Nucleus accumbens (tissue), 56 donors: ENCODE measurements at regions not wholly inside any gene's neighbourhood (a gene's known extent, or its start where the extent isn't known, plus 50 kb on each side); places are given as distances from the start of the nearest gene placed in this dataset.
A peak's percentile ranks its signal among the peaks of the same experiment; 100 is the strongest.

Experiments
- DNase-seq, 56 donors: peaks; one replicate each; lab custom pipeline; 2025; lab: John Stamatoyannopoulos, UW

DNA sequence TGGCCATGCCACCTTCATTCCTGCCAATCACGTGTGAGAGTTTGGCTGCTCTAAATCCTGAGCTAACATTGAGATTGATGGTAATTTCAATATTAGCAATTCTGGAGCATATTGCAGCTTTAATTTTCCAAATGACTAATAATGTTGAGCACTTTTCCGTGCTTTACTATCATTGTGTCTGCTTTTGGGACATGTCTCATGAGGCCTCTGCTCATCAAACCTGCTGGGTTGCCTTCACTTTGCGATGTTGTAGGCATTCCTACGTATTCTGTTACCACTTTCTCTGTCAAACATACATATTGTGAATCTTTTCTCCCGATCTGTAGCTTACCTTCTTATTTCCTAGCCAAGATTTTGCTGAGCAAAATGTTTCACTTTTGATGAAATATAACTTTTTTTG lies 466.6 kb downstream of the GALR1 start:
- DNase-seq = no peak

DNA sequence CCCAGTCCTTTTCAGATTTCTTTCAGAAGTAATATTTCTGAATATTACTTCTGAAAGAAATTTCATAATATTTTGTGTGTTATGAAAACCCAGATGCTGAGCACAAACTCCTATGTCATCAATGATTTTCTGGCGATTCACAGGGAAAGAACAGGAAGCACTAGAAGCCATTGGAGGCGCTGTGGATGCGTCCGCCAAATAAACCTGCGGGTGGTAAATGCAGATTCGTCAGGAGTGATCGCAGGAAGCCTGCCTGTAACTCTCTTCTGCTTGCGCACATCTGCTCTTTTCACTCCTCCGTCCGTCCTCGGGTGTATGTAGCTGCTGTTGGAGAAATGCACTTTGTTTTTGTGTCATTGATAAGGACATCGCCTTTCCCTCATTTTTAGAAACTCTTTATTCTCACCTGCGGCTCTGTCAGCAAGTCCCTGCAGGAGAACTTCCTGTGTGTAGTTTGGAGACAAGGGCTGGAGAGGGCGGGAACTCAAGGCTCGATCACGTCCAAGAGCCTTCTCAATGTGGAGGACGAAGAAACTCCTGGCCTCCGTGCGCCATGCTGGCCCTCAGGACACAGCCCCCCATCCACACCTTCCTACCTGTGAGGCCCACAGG lies 483.8 kb downstream of the GALR1 start:
- DNase-seq = no peak

DNA sequence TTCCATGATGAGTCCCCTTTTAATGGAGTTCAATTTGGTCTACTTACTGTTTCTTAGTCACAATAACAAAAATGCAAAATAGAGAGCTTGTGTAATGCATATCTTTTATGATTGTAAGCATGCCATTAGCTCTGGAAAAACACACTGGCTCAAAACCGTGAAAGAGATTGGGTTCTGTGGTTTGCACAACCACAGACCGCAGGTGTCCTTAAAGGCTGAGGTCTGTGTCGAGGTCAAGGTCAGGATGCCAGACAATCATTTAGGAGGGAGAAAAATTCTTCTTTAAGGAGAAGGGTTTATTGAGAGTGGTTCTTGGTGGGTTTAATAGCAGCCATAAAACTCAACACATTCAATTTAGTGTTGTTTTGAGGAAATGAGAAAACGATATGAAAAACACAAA lies 487.2 kb downstream of the GALR1 start:
- DNase-seq = no peak

DNA sequence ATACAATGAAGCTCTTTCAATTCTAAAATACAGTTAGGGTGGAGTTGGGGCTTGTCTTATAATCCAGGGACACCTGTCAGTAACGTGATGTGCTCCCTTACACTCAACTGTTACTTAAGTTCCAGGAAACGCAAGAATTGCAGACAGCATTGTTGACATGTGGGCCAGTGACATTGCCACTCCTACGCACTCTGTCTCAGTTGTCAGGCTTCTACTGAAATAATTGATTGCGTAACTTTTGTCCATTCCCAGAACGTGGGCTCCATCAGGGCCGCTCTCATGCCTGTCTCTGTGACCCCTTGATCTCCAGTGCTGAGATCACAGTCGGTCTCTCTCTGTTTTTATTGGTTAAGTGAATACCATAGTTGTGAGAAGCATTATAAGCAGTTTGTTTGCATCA lies 487.8 kb downstream of the GALR1 start:
- no peak for DNase-seq

DNA sequence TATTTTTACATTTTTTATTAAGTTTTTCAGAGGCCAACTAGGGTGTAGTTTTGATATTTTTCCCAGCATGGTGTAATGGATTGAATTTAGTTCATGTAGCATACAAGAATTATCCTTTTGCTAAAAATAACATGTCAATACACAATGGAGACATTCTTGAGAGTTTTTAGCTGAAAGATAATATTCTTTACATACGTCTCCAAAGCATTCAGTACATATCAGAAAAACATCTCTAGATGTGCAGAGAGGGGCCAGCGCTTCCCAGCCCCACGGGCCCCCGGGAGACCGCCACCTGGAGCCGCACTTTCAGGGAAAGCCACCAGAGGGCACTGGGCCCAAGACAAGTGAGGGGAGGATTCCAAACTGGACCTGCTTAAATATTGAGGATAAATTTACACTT lies 499.4 kb downstream of the GALR1 start:
- no peak for DNase-seq

DNA sequence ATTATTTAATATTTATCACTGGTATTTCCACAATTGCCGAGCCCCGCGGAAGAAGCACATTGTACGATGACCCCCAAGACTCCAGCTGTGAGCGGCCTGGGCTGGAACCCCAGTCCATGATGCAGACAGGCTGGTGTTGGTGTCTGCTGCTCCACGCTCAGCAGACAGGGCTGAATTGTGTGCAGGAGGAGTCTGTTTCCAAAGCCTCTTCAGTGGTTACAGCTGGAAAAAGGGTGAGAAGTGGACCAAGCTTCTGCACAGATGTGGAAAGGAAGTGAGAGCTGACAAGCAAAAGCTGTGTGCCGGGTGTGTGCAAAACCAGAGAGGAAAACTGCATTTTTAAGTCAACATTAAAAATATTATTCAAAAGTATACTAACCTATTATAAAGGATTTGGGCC lies 500.4 kb downstream of the GALR1 start:
- DNase-seq = no peak

DNA sequence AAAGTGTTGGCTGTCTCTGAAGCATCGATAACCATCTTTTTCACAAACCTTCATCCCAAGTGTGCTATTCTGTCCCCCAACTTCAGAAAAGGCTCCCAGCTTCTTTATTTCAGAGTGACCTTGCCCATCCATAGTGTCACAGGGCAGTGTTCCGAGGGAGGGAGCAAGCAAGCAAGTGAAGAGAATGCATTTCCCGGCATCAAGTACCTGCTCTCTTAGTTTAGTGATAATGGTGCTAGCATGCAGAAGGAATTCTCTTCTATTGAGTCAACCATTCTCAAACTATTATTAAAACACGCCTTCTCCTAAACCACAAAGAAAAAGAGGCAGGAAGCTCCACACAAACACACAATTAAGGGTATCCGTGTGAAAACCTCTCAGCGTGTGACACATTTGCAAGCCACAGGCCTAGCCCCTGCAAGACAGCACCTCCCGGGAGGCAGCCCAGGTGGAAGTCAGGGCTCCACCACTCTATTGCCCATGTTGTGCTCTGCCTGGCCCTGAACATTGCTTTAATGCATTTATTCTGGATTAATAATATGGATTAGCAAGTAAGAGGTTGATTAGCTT lies 504.9 kb downstream of the GALR1 start:
- no peak for DNase-seq

DNA sequence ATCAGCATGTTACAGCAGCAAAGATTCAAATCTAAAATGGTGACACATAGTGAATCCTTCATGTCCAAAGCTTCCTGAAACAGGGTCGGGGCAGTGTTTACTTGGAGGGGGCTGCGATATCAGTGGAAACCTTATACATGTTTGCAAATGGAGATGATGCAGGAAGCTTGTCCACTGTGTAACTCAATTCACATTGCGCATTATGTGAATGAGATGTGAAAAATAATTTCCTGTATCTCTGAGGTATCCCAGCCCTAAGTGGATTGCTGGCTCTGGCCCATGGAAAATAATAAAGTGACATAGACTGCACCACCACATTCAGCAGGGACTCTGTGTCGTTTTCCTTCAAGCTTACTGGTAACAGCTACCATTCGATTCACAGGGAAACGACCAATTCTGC lies 505.5 kb downstream of the GALR1 start:
- no peak for DNase-seq

DNA sequence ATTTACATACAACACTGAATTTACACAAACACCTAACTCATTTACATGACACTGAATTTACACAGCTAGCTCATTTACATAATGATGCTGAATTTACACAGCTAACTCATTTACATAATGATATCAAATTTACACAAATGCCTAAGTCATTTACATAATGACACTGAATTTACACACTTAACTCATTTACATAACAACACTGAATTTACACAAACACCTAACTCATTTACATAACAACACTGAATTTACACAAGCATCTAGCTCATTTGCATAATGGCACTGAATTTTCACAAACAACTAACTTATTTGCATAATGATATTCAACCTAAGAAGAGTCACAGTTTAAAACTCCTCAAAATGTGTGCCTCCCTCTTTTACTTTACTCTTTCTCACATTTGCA lies 511.7 kb downstream of the GALR1 start:
- no peak for DNase-seq

DNA sequence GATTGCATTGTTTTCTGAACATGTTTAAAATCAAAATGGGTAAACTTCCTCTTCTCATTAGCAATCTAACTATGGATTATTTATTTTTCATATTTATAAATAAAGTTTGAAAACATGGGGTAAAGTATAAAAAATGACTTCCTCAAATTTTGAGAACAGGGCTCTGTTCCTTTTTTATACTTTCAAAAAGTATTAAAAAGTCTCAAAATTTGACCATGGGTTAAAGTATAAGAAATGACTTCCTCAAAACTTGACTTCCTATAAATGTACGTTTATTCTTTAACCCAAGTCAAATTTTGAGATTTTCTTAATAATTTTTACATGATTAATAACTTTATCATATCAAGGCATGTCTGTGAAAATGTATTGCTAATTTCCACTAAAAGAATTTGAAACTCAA lies 512.4 kb downstream of the GALR1 start:
- DNase-seq = no peak

DNA sequence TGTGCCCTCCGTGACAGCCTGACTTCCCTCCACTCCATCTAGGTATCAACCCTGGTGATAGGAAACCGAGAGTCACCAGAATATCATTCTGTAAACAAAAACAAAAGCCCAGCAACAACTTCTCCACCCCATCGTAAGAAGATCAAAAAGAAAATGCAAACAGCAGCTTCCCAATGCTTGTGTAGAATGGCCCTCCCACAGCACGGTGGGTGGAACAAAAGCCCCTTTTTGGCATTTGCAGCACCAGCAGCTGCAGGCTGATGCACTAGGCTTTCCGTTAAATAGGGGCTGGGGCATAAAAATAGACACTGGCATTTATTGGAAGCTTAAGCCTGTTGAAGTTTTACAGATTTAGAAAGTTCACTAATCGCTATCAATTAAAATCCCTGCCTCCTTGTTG lies 513.0 kb downstream of the GALR1 start:
- no peak for DNase-seq

DNA sequence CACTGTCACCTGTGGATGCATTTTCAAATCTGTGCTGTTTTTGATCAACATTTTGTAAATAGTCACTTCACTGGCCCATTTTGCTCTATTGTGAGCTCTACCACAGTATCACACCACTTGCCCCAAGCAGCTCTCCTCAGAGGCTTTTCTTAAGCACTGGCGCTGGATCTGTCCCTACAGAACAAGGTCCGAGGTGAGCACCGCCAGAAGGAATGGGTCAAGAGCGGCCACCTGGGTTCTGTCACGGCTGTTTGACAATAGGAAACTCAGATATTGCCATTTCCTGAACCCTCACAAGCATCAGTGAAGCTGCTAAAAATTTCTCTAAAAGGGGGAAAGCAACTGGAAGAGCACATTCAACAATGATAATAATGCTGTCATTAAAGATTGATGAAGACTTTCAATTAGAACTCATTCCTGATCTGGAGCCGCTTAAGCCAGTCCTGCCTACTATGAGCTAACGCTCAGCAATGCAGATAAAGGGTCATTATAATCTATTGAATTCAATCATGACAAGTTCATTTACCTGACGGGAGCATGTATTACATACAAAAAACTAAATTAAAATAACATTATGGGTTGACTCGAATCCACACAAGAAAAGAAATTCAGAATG lies 514.0 kb downstream of the GALR1 start:
- DNase-seq = no peak

DNA sequence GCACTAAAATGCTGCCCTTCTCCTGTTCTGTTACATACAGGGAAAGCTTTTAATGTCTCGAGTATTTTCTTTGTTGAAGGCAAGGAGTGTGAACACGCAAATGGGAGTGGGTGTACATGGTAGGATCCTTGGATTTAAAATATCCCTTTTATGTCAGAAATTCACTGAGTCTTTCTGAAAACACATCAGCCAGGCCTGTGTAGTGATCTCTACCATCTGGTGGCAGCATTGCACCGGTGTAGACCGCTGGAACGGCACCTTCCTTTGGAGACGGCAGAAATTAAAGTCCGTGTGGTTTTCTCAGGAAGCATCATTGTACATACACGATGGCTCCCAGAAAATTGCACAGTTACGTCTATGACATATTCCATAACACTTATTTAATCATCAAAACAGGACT lies 515.8 kb downstream of the GALR1 start:
- peak in 22 of 56 donors; percentile 3 to 73 (median 26) for DNase-seq

DNA sequence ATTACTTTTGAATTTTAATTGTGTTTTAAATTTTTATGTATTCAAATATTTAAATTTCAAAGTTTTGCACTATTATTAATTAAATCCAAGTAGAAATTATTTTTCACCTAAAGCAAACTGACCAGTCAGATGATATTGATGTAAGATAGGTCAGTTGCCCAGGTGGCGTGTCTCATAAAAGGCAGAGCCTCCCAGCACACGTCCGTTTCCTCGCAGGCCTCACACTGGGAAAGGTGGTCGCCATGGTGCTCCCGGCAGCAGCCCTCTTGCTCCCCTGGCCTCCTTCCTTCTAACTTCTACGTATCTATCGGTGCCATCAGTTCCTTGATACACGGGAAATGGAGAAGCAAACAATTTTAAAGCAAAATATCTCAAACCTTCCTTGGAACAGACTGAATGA lies 516.8 kb downstream of the GALR1 start:
- DNase-seq = no peak

DNA sequence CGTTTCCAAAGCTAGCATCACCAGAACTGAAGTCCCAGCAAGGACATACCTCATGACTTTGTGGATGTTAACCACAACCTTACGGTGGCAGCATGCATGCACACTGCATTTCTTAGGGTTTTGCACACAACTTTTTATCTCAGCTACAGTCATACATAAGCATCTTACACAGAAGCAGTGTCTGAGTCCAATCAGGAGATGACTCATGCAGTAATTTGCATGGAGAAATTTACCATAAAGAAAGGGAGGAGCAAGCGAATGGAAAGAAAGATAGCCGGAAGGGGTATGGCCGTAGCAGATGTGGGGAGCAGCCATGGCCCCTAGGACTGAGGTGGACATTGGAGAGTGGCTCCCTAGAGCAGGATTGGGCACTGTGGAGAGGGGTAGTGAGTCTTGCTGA lies 522.5 kb downstream of the GALR1 start:
- DNase-seq = no peak

DNA sequence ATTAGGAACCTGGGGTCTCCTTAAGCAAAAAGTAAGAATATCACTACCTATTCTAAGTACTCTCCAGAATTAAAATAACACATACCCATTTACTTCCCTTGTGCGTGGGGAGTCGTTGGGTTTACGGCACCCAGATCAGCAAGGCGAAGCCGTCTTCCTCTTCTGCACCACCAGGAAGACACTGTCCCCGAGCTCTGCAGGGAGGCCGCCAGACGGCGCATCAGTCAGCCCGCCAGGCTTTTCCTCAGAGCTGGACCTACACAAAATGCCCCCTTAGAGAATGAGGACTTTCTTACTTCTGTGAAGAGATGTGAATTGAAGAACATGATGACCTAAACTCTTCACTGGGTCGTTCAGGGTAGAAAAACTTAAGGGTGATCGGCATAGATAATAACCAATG lies 526.5 kb downstream of the GALR1 start:
- no peak for DNase-seq

DNA sequence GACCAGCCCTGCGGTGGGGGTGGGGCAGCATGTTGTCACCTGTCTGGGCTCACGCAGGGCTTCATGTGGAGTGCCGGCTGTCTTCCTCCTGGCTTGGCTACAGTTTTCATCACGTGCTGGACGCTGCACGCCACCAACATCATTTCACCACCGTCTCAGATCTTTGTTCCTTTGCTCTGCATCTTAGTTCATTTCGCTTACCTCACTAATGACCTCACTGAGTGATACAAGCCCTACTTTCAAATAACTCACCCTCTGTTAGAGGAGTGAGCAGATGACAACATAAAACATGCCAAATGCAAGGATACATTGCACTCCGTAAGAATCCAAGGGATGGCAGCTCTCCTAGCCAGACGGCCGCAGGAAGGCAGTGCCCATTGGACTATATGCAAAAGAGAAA lies 527.5 kb downstream of the GALR1 start:
- no peak for DNase-seq

DNA sequence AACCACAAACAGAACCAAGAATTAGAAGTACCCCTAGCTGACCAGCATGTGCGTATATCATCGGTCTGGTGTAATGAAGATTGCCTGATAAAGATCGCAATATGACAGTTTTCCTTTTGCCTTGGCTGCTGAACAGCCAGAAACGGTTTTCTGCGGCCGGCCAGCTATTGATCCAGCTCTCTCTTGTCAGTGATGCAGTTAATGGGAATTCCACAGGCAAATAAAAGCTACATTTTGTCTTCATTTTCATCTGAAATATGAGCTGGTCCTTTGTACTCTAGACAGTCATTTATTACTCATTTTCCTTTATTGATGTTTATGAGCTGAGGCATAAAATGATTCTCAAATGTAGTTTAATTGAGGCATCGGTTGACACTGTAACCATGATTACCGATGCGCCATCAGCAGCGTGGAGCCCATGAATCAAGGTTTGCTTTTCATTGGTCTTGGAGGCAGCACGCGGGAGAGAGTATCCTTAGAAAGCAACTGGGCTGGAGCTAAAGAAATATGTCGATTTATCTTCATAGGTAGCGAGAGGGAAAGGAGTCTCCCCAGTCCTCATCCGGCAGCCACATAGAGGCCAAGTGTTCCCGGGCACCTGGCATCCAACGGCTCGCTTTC lies 535.2 kb downstream of the GALR1 start:
- no peak for DNase-seq

DNA sequence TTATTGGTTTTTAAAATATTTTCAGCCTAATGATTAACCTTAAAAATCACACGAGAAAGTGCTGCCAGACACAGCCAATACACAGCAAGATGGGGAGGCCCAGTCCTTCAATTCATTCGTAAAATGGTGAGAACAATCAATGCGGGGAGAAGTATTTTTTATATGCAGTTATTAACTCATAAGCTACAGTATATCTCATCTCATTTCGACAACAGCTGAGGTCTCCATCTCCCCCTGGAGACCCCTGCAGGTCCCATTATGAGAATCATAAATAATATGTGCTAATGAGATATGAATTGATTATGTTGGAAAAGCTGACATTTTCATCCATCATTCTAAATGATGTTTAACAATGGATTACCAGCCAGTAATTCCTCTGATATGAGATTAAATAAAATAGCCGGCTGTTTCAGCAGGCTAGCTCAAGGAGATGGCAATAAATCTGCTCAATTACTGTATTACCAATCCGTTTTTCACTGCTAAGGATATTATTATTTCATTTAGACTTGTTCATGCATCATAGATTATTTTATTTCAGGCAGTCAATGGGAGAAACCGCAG lies 535.8 kb downstream of the GALR1 start:
- no peak for DNase-seq

DNA sequence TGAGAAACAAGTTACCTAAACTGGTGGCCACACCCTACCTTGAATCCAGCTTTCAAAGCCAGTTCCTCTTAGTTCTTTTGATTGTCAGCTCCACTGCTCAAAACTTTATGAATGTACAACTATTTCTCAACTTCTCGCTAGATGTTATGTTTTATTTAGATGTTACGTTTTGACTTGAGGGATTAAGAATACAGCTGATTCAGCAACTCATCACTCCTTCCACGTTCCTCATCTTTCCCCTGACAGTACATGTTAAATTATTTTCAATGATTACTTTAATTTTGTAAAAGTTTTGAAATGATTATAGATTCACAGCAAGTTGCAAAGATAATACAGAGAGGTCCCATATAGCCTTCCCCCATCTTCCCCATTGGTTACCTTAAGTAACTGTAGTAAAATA lies 553.4 kb downstream of the GALR1 start:
- DNase-seq = no peak

DNA sequence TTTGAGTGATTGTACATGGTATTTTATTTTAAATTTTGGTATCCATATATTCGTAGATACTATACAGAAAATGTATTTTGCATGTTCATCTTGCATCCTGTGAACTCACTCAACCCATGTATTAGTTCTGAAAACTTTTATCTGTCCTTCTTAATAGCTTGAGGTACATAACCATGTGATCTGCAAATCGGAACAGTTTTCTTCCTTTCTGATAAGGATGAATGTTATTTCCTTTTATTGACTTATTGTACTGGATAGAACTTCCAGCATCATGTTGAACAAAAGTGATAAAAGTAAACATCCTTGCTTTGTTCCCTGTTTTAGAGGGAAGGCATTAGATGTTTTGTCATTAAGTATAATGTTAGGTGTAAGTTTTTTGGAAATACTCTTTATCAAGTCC lies 554.7 kb downstream of the GALR1 start:
- DNase-seq = no peak

DNA sequence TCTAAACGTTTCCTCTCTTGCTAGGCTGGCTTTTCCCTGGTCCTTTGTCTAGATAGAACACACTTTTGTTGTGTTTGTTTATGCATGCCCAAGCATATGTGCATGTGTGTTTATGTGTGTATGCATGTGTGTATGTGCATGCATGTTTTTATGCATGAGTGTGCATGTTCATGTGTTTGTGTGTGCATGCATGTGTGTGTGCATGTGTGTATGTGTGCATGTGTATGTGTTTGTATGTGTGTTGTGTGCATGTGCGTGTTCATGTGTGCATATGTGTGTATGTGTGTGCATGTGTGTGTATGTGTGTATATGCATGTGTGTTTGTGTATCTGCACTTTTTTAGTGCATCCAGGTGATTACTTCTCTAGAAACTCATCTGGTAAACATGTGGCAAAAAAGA lies 558.0 kb downstream of the GALR1 start:
- no peak for DNase-seq
